ENCODE measurements at regions not wholly inside any gene's neighbourhood (a gene's known extent, or its start where the extent isn't known, plus 50 kb on each side); places are given as distances from the start of the nearest gene placed in this dataset.

GRCh38 chr18:71707400-71707799 lies 836.7 kb downstream of the CBLN2 start (continued):
- TF ChIP-seq ZNF788 (CRISPR knock-in tag; IDR thresholded peaks at IDR 0.05; ENCODE audit: borderline replicate concordance) (no peak), ZBTB7A (CRISPR knock-in tag; IDR thresholded peaks at IDR 0.05) (no peak)

DNA sequence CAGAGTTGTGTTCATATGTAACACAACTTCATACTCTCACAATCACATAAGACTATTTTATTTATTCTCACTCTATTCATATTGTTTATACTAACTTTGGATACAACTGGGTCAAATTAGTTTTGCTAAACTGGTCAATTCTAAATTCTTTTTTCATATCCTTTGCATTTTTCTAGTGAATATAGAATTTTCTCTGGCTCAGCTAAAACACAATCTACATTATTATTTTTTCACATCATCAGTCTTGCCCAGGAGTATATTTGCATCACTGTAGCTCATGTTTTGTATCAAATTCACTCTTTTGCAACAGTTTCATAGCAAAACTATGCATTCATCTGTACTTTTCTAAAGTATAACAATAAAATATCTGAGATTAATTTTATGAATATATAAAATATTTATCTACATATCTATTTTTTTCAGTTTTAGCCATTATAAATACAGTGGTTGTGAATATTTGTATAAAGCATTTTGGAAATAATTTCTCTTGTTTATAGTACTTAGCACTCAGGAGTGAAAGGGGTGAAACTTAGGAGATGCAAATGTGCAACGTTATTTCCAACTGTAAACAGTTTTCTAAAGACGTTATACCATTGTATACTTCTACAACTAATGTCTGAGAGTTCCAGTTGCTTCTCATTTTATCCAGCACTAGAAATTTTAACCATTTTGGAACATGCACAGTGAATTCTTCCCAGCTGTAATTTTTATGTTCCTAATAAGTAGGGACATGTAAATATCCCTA lies 854.6 kb downstream of the CBLN2 start:
- intact Hi-C loops (cut with micrococcal nuclease; ENCODE audit: unreplicated experiment): no loop called here

More for the DNA sequence above, 854.6 kb downstream of the CBLN2 start:
- POLR2A ChIA-PET: no interaction called here
- H3K4me3 ChIP-seq (replicated peaks in 1 of 3; ENCODE audit: insufficient read depth in 1 of 3, low read depth in 2 of 3, low read length in 3 of 3): no peak overlapping the region
- no peaks in the 10 kb centered on the region for H3K9me3 ChIP-seq (ENCODE audit: low read length)
- CTCF ChIA-PET (ENCODE audit: low intra/inter-chr PET ratio, low total read pairs): no interaction called here
- H3K27me3 ChIP-seq (ENCODE audit: control insufficient read depth in 1 of 2, insufficient read depth in 2 of 2, low read length in 2 of 2): no peaks in the 10 kb centered on the region
- BruUV-seq (replicated peaks): no TSS peak
- no peak for DNase-seq (ENCODE audit: low spot score)
- TF ChIP-seq SMAD1 (CRISPR knock-in tag; IDR thresholded peaks at IDR 0.05; ENCODE audit: borderline replicate concordance, low read depth) (no peak), ZNF382 (CRISPR knock-in tag; IDR thresholded peaks at IDR 0.05; ENCODE audit: borderline replicate concordance) (no peak), ZFYVE20 (CRISPR knock-in tag; IDR thresholded peaks at IDR 0.05; ENCODE audit: borderline replicate concordance, low read depth) (no peak), RAD21 (CRISPR knock-in tag; IDR thresholded peaks at IDR 0.05) (no peak), ELF4 (CRISPR knock-in tag; IDR thresholded peaks at IDR 0.05; ENCODE audit: borderline replicate concordance) (no peak), BATF2 (CRISPR knock-in tag; IDR thresholded peaks at IDR 0.05) (no peak), ZNF292 (CRISPR knock-in tag; IDR thresholded peaks at IDR 0.05; ENCODE audit: borderline replicate concordance, low read depth) (no peak), MTF2 (CRISPR knock-in tag; IDR thresholded peaks at IDR 0.05; ENCODE audit: borderline replicate concordance) (no peak), ZNF616 (CRISPR knock-in tag; IDR thresholded peaks at IDR 0.05; ENCODE audit: low read depth) (no peak)
- TF ChIP-seq, protein P1, sequence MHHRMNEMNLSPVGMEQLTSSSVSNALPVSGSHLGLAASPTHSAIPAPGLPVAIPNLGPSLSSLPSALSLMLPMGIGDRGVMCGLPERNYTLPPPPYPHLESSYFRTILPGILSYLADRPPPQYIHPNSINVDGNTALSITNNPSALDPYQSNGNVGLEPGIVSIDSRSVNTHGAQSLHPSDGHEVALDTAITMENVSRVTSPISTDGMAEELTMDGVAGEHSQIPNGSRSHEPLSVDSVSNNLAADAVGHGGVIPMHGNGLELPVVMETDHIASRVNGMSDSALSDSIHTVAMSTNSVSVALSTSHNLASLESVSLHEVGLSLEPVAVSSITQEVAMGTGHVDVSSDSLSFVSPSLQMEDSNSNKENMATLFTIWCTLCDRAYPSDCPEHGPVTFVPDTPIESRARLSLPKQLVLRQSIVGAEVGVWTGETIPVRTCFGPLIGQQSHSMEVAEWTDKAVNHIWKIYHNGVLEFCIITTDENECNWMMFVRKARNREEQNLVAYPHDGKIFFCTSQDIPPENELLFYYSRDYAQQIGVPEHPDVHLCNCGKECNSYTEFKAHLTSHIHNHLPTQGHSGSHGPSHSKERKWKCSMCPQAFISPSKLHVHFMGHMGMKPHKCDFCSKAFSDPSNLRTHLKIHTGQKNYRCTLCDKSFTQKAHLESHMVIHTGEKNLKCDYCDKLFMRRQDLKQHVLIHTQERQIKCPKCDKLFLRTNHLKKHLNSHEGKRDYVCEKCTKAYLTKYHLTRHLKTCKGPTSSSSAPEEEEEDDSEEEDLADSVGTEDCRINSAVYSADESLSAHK (CRISPR knock-in tag; IDR thresholded peaks at IDR 0.05; ENCODE audit: borderline replicate concordance): no peak
- TF ChIP-seq, protein P2, sequence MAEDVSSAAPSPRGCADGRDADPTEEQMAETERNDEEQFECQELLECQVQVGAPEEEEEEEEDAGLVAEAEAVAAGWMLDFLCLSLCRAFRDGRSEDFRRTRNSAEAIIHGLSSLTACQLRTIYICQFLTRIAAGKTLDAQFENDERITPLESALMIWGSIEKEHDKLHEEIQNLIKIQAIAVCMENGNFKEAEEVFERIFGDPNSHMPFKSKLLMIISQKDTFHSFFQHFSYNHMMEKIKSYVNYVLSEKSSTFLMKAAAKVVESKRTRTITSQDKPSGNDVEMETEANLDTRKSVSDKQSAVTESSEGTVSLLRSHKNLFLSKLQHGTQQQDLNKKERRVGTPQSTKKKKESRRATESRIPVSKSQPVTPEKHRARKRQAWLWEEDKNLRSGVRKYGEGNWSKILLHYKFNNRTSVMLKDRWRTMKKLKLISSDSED (CRISPR knock-in tag; IDR thresholded peaks at IDR 0.05): no peak
- no peak overlapping the region for H3K9ac ChIP-seq (ENCODE audit: insufficient read depth, low read depth, low read length)
- no peak for FAIRE-seq
- ATAC-seq: no peak
- H4K20me1 ChIP-seq (ENCODE audit: insufficient read depth, low read length): no peaks in the 10 kb centered on the region
- H2AFZ ChIP-seq (ENCODE audit: low read length): no peak overlapping the region
- H3K36me3 ChIP-seq (replicated peaks in 1 of 2; ENCODE audit: control insufficient read depth in 1 of 2, insufficient read depth in 2 of 2, low read length in 2 of 2): no peaks in the 10 kb centered on the region
- no peaks in the 10 kb centered on the region for H3K4me1 ChIP-seq (ENCODE audit: insufficient read depth, low read length)
- 2% methylated on average over 2 of the region's 2 CpGs for WGBS (ENCODE audit: low lambda C conversion rate)
- H3K27ac ChIP-seq (ENCODE audit: extremely low read length, insufficient read depth, low read length): no peak overlapping the region
- no peaks in the 10 kb centered on the region for H3K79me2 ChIP-seq (ENCODE audit: insufficient read depth, low read length)
- in situ Hi-C loops (cut with HindIII; ENCODE audit: extremely low pct_ligation_motif_present, low pct_unique_long_range_greater_than_20kb): no loop called here
- no peak overlapping the region for H3K4me2 ChIP-seq (ENCODE audit: low read depth, low read length)

Measured in HepG2 (cell line).